PC-9 (cell line): ENCODE measurements at regions not wholly inside any gene's neighbourhood (a gene's known extent, or its start where the extent isn't known, plus 50 kb on each side); places are given as distances from the start of the nearest gene placed in this dataset.

Experiments
- BruUV-seq: library from RNA; stranded (reverse); fragments of 400-500 nt; replicated peaks from 2 replicates; lab custom pipeline; 2021; lab: Mats Ljungman, UMichigan
- CTCF ChIA-PET: fragments of 300-600 bp; sonication (Branson Sonifier 250); formaldehyde crosslinking; loops from one replicate; lab custom pipeline; 2022; ENCODE audit warnings: antibody characterized with exemption; lab: Charles Lee
- POLR2A ChIA-PET: fragments of 300-600 bp; sonication (Branson Sonifier 250); formaldehyde crosslinking; loops from one replicate; lab custom pipeline; 2022; ENCODE audit warnings: antibody characterized with exemption; ENCODE audit not compliant: unreplicated experiment; lab: Charles Lee
- DNase-seq, 2 experiments: peaks; one replicate each; pipeline versions ENCODE4 v3.0.0 to v3.0.0-alpha.2; 2015 to 2022; ENCODE audit warnings: mixed read lengths in 1 of 2
- H2AFZ ChIP-seq: fragments of 200-600 bp; sonication (generic); 2 replicates; pipeline ENCODE4 v1.8.1; 2017; ENCODE audit warnings: antibody characterized with exemption
- H3F3A ChIP-seq: fragments of 200-600 bp; sonication (generic); 2 replicates; pipeline ENCODE4 v1.8.1; 2017; ENCODE audit warnings: antibody characterized with exemption, mild to moderate bottlenecking, low read depth; ENCODE audit not compliant: insufficient read depth
- H3K27ac ChIP-seq: fragments of 200-600 bp; sonication (generic); 2 replicates; pipeline ENCODE4 v1.6.1; 2016; ENCODE audit warnings: mixed run types
- H3K27me3 ChIP-seq: fragments of 200-600 bp; sonication (generic); 2 replicates; pipeline ENCODE4 v1.6.1; 2016; ENCODE audit warnings: low read depth, mixed run types; ENCODE audit not compliant: insufficient read depth
- H3K36me3 ChIP-seq: fragments of 200-600 bp; sonication (generic); 2 replicates; pipeline ENCODE4 v1.6.1; 2016; ENCODE audit warnings: low read depth, mixed run types
- H3K4me1 ChIP-seq: fragments of 200-600 bp; sonication (generic); replicated peaks from 2 replicates; pipeline ENCODE4 v1.6.1; 2016; ENCODE audit warnings: mixed run types; ENCODE audit not compliant: insufficient read depth
- H3K4me2 ChIP-seq: fragments of 200-600 bp; sonication (generic); 2 replicates; pipeline ENCODE4 v1.6.1; 2017; ENCODE audit warnings: mixed run types
- H3K4me3 ChIP-seq: fragments of 200-600 bp; sonication (generic); 2 replicates; pipeline ENCODE4 v1.6.1; 2016; ENCODE audit warnings: mixed run types
- H3K79me2 ChIP-seq: fragments of 200-600 bp; sonication (generic); 2 replicates; pipeline ENCODE4 v1.6.1; 2017; ENCODE audit warnings: low read depth, mixed run types
- H3K9me2 ChIP-seq: fragments of 200-600 bp; sonication (generic); 2 replicates; pipeline ENCODE4 v1.8.1; 2017; ENCODE audit warnings: mild to moderate bottlenecking; ENCODE audit not compliant: insufficient read depth
- H3K9me3 ChIP-seq: fragments of 200-600 bp; sonication (generic); 2 replicates; pipeline ENCODE4 v1.8.1; 2016; ENCODE audit warnings: low read depth; ENCODE audit not compliant: insufficient read depth
- H4K20me1 ChIP-seq: fragments of 200-600 bp; sonication (generic); 2 replicates; pipeline ENCODE4 v1.8.1; 2017; ENCODE audit not compliant: insufficient read depth
- CTCF ChIP-seq: fragments of 200-600 bp; sonication (generic); conservative IDR thresholded peaks from 2 replicates; pipeline ENCODE4 v1.6.1; 2017; ENCODE audit warnings: mixed run types, antibody characterized with exemption, mild to moderate bottlenecking, moderate library complexity
- EZH2 ChIP-seq: fragments of 200-600 bp; sonication (generic); IDR thresholded peaks from 2 replicates; pipeline ENCODE4 v1.8.0; 2017; ENCODE audit warnings: antibody characterized with exemption, low read depth
- intact Hi-C: fragments of 100-400 bp; cut with micrococcal nuclease; formaldehyde crosslinking; loops from one replicate; pipeline ENCODE4 v1.10.0; 2022; ENCODE audit not compliant: unreplicated experiment

GRCh38 chr4:123072060-123072459 lies 149.7 kb upstream of the NUDT6 start:
- H3K9me2 ChIP-seq = no peaks in the 10 kb centered on the region
- POLR2A ChIA-PET = interaction anchor here (0.7 kb wide), 1 partner anchor 44 kb away, joined by 3 read pairs; no protein-coding TSS in a partner anchor
- intact Hi-C loops = no loop called here
- H3K4me3 ChIP-seq = no peak overlapping the region
- no TSS peak for BruUV-seq
- H3K36me3 ChIP-seq = no peaks in the 10 kb centered on the region
- H3F3A ChIP-seq = no peaks in the 10 kb centered on the region; the same call in 1 of the 2 replicates
- H3K27ac ChIP-seq = no peak overlapping the region
- H2AFZ ChIP-seq = no peak overlapping the region
- H3K4me2 ChIP-seq = no peak overlapping the region
- no peaks in the 10 kb centered on the region for H3K9me3 ChIP-seq
- no peaks in the 10 kb centered on the region for H4K20me1 ChIP-seq
- no peaks in the 10 kb centered on the region for H3K27me3 ChIP-seq
- DNase-seq = no peak
- H3K79me2 ChIP-seq = no peaks in the 10 kb centered on the region
- CTCF ChIA-PET = no interaction called here
- TF ChIP-seq EZH2 = no peak
- no peak for TF ChIP-seq CTCF
- H3K4me1 ChIP-seq = no peaks in the 10 kb centered on the region

GRCh38 chr4:123073650-123074049 lies 151.3 kb upstream of the NUDT6 start:
- no peaks in the 10 kb centered on the region for H3K27me3 ChIP-seq
- H3F3A ChIP-seq = no peaks in the 10 kb centered on the region; the same call in 1 of the 2 replicates
- no peaks in the 10 kb centered on the region for H4K20me1 ChIP-seq
- no peak overlapping the region for H3K4me2 ChIP-seq
- intact Hi-C loops = no loop called here
- no peak overlapping the region for H3K27ac ChIP-seq
- no peaks in the 10 kb centered on the region for H3K4me1 ChIP-seq
- H3K9me3 ChIP-seq = no peaks in the 10 kb centered on the region
- no peaks in the 10 kb centered on the region for H3K36me3 ChIP-seq
- no peak overlapping the region for H2AFZ ChIP-seq
- ChIA-PET POLR2A (no interaction called here), CTCF (no interaction called here)
- no peaks in the 10 kb centered on the region for H3K9me2 ChIP-seq
- no peak overlapping the region for H3K4me3 ChIP-seq
- DNase-seq = no peak
- TF ChIP-seq EZH2 = no peak
- no peak for TF ChIP-seq CTCF
- H3K79me2 ChIP-seq = no peaks in the 10 kb centered on the region
- no TSS peak for BruUV-seq

- TF ChIP-seq EZH2 (no peak), CTCF (no peak)
- H3K9me3 ChIP-seq = no peaks in the 10 kb centered on the region
- intact Hi-C loops = no loop called here
- H3K4me1 ChIP-seq = no peaks in the 10 kb centered on the region
- no peak overlapping the region for H3K27ac ChIP-seq
- no peak overlapping the region for H3K4me2 ChIP-seq
- no peaks in the 10 kb centered on the region for H3K36me3 ChIP-seq
- no peaks in the 10 kb centered on the region for H3K9me2 ChIP-seq
- ChIA-PET CTCF (no interaction called here), POLR2A (no interaction called here)
- H4K20me1 ChIP-seq = no peaks in the 10 kb centered on the region
- H3K79me2 ChIP-seq = no peaks in the 10 kb centered on the region
- H3K4me3 ChIP-seq = no peak overlapping the region
- BruUV-seq = no TSS peak
- H3K27me3 ChIP-seq = no peaks in the 10 kb centered on the region
- no peaks in the 10 kb centered on the region; the same call in 1 of the 2 replicates for H3F3A ChIP-seq
- no peak for DNase-seq
- H2AFZ ChIP-seq = no peak overlapping the region
Observed at GRCh38 chr4:123077330-123077729, 154.9 kb upstream of the NUDT6 start.
